ENCODE measurements at regions not wholly inside any gene's neighbourhood (a gene's known extent, or its start where the extent isn't known, plus 50 kb on each side); places are given as distances from the start of the nearest gene placed in this dataset.

DNA sequence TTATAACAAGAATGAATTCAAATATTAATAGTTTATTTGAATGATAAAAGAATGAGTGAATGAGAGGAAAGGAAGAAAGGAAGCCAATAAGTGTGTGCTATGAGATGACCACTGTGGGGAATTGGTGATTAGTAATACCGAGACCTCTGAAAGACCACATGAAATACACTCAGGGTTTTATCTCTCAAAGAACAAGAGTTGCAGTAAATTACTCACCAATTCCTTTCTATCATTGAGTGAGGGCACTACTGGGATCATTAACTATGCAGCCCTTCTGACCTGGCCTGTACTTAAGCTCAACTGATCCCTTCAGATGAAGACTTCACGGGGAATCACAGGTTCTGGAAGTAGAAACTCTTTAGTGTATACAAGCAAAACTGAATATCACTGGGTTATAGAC is 1636.1 kb downstream of the SLITRK5 start:
- intact Hi-C loops (cut with DNase I), result no loop called here
- DNase-seq, result no peak
- no peak overlapping the region for H3K27ac ChIP-seq
- no peaks in the 10 kb centered on the region for H3K4me1 ChIP-seq
- H3K36me3 ChIP-seq, result no peaks in the 10 kb centered on the region
- WGBS, 2 donors, result 82 to 93% methylated on average over 2 of the region's 2 CpGs
- no peak for ATAC-seq
- H3K4me3 ChIP-seq, result no peak overlapping the region
- H3K27me3 ChIP-seq, result no peaks in the 10 kb centered on the region
- TF ChIP-seq, protein P1, sequence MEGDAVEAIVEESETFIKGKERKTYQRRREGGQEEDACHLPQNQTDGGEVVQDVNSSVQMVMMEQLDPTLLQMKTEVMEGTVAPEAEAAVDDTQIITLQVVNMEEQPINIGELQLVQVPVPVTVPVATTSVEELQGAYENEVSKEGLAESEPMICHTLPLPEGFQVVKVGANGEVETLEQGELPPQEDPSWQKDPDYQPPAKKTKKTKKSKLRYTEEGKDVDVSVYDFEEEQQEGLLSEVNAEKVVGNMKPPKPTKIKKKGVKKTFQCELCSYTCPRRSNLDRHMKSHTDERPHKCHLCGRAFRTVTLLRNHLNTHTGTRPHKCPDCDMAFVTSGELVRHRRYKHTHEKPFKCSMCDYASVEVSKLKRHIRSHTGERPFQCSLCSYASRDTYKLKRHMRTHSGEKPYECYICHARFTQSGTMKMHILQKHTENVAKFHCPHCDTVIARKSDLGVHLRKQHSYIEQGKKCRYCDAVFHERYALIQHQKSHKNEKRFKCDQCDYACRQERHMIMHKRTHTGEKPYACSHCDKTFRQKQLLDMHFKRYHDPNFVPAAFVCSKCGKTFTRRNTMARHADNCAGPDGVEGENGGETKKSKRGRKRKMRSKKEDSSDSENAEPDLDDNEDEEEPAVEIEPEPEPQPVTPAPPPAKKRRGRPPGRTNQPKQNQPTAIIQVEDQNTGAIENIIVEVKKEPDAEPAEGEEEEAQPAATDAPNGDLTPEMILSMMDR (IDR thresholded peaks at IDR 0.05), result no peak
- H3K9me3 ChIP-seq, result peaks cover 0 to 9% (median 0%) of the 10 kb centered on the region in 11 donors

DNA sequence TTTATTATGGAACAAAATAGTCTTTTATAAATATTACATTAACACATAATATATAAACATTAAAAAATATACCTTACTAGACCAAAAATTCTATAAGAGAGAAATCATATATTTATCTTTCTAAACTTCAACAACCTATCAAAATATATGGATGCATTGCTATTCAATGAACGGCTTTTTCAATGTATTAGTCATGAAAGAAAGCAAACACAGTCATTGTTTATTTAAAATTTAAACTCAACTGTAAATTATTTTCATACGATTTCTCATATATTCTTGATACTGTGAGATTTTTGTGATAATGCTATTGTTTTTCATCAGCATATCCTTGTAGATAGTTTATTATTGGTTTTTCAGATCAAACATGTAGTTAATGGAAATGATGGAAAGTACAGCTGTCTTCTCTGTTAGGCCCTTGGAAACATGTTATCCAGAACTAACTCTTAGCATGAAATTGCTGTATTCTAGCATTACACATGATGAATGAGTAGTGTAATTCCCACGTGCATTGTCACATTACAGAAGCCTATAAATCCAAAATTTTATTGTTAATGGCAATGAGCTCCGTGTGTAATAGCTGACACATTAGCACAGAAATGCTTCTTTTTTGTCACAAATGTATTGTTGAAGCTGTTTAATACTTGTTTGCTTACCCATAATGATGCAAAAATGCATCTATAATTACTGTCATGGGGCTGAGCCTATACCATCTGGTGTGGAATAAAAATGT is 1639.9 kb downstream of the SLITRK5 start:
- no peak for ATAC-seq
- no peak overlapping the region for H3K4me3 ChIP-seq
- no peak overlapping the region for H3K27ac ChIP-seq
- WGBS, 2 donors, result 75 to 83% methylated on average over 4 of the region's 4 CpGs
- DNase-seq, result no peak
- H3K9me3 ChIP-seq, result no peaks in the 10 kb centered on the region
- no peaks in the 10 kb centered on the region for H3K4me1 ChIP-seq
- no peaks in the 10 kb centered on the region for H3K27me3 ChIP-seq
- intact Hi-C loops (cut with DNase I), result no loop called here
- TF ChIP-seq, protein P1 (IDR thresholded peaks at IDR 0.05), result no peak
- H3K36me3 ChIP-seq, result no peaks in the 10 kb centered on the region

DNA sequence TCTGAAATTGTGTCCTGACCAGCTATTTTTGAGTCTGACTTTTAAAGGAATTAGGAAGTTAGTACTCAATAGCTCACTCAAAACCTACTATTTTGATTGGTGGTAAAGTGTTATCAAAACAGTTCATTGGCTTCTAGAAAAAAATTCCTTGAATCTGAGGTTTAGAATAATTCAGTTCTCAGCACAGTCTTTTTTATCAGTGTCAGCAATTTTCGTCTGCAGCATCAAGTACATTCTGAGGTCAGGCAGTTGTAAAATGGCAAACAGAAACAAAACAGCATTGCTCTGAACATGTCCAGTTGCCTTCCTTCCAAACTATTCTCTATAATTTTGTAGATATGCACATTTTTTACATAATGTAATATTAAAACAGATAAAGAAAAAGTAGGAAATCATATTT is 1644.1 kb downstream of the SLITRK5 start:
- ATAC-seq (no peak), DNase-seq (no peak)
- Histone ChIP-seq H3K4me3 (no peak overlapping the region), H3K9me3 (peaks cover 0 to 8% (median 0%) of the 10 kb centered on the region in 11 donors), H3K4me1 (no peaks in the 10 kb centered on the region), H3K36me3 (no peaks in the 10 kb centered on the region), H3K27ac (no peak overlapping the region), H3K27me3 (no peaks in the 10 kb centered on the region)
- TF ChIP-seq, protein P1 (IDR thresholded peaks at IDR 0.05), result no peak
- intact Hi-C loops (cut with DNase I), result no loop called here
- 17 to 30% methylated on average over 1 of the region's 1 CpG for WGBS, 2 donors

DNA sequence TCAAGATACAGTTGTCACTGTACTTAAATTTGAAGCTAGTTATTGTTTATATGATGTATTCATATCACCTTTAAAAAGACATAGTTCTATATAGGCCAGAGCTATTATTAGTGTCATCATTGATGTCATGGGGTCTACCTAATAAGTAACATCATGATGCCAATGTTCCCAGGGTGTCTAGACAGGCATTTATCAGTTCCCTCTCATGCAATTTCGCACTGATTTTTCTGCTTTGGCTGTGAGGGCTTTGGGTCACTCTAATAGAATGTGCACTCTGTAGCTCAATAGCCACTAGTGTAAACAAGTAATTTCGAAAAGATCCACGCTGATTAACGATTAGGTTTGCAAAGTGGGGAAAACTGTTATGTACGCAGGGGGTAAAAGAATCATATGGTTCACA is 1651.3 kb downstream of the SLITRK5 start:
- TF ChIP-seq, protein P1 (IDR thresholded peaks at IDR 0.05), result no peak
- H3K4me1 ChIP-seq, result no peaks in the 10 kb centered on the region
- intact Hi-C loops (cut with DNase I), result no loop called here
- WGBS, 2 donors, result 67 to 72% methylated on average over 5 of the region's 5 CpGs
- H3K27ac ChIP-seq, result no peak overlapping the region
- DNase-seq (no peak), ATAC-seq (no peak)
- no peaks in the 10 kb centered on the region for H3K36me3 ChIP-seq
- H3K27me3 ChIP-seq, result no peaks in the 10 kb centered on the region
- H3K9me3 ChIP-seq, result peaks cover 0 to 11% (median 0%) of the 10 kb centered on the region in 11 donors
- H3K4me3 ChIP-seq, result no peak overlapping the region

All from heart right ventricle (tissue), 16 donors.